A204.1 (cell line): ENCODE measurements at regions not wholly inside any gene's neighbourhood (a gene's known extent, or its start where the extent isn't known, plus 50 kb on each side); places are given as distances from the start of the nearest gene placed in this dataset.

Experiments
- FAIRE-seq: peaks from 2 replicates; lab custom pipeline; 2012; peaks lifted over from hg19 to GRCh38; lab: Jason Lieb, UNC

DNA sequence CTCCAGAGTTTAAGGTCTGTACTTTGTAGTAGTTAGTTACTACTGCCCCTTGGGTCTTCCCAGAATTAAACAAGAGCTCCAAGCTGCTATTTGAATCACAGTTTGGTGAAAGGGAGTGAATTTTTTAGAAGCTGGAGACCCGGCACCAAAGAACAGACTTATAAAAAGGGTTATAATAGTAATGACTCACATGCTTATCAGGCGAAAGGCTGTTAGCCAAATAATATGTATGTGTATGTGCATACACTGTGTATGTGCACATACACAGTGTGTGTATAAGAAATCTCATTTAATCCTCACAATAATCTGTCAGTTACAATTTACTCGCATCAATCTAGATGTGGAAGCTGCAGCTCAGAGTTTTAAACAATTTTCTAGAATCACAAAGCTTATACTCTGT, 59.5 kb upstream of the ITGA1 start:
- FAIRE-seq = no peak

DNA sequence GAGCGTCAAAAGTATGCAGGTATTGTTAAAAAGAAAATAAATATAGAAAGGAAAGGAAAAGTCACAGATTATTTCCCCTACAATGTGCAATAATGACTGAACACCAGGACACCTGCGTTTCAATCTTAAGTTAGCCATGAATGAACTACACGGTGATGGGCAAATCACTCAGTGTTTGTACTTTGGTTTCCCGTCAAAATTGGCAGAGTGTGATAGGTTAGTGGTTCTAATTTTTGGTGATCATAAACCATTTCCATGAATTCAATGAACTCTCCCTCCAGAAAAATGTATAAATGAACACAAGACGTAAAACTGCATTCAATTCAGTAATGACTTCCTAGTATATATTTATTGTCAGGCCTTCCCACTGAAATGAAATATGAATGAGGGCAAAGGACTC, 59.0 kb upstream of the ITGA1 start:
- FAIRE-seq = no peak

DNA sequence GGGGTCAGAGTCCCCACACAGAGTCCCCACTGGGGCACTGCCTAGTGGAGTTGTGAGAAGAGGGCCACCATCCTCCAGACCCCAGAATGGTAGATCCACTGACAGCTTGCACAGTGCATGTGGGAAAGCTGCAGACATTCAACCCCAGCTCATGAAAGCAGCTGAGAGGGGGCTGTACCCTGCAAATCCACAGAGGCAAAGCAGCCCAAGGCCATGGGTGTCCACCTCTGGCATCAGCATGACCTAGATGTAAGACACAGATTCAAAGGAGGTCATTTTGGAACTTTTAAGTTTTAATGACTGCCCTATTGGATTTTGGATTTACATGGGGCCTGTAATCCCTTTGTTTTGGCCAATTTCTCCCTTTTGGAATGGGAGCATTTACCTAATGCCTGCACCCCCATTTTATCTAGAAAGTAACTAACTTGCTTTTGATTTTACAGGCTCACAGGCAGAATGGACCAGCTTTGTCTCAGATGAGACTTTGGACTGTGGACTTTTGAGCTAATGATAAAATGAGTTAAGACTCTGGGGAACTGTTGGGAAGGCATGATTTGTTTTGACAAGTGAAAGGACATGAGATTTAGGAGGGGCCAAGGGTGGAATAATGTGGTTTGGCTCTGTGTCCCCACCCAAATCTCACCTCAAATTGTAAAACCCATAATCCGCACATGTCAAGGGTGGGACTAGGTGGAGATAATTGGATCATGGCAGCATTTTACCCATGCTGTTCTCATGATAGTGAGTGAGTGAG, 56.3 kb upstream of the ITGA1 start:
- no peak for FAIRE-seq

DNA sequence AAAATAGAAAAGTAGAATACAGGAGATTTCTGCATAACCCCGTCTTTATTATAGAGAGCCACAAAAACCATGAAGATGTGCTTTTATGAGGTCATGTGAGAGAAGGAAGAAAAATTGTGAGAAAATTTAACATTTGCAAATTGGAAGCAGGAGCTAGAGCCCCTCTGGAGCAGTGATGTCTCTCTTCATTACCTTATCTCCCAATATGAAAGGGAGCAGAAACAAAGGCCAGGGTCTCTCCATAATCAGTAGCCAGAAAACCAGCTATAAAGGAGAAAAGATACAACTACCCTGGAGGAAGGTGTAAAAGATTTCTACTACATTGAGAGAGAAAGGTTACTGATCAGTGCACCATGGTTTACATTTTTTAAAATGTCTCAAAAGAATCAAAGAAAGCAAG, 53.2 kb upstream of the ITGA1 start:
- no peak for FAIRE-seq

GRCh38 chr5:52735139-52735538, 52.6 kb upstream of the ITGA1 start:
- no peak for FAIRE-seq
